NAMALWA (cell line): ENCODE measurements at regions not wholly inside any gene's neighbourhood (a gene's known extent, or its start where the extent isn't known, plus 50 kb on each side); places are given as distances from the start of the nearest gene placed in this dataset.
A peak's percentile ranks its signal among the peaks of the same experiment; 100 is the strongest.
"Not testable (repeated sequence)": the region's sequence is repeated elsewhere in the genome, so short reads cannot be mapped to it uniquely, and the experiment has no call there.

Source experiments
- DNase-seq: peaks from one replicate; pipeline ENCODE4 v3.0.0-alpha.2; 2015; ENCODE audit warnings: low spot score

- DNase-seq, result no peak
These were observed 432.5 kb downstream of the HS3ST3B1 start for GRCh38 chr17:14733376-14733775.

GRCh38 chr17:14732211-14732610 is 431.3 kb downstream of the HS3ST3B1 start:
- DNase-seq, result no peak

DNA sequence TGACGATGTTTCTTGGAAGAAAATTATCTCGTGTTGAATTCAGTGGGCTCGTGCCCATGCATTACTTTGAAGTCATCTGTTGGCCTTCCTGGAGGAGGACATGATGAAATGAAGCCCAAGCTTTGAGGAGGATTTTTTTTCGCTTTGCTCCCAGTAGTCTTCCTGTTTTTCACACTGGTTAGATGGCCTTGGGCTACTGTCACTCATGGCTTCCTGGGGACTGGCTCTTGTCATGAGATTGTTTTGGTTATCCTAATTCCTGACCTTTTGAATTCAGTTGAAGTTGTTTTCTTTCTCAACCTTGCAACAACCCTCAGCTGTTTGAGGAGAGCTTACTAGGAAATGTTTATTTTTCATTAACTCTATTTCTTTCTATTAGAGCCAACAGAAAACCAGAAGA is 430.7 kb downstream of the HS3ST3B1 start:
- no peak for DNase-seq

DNA sequence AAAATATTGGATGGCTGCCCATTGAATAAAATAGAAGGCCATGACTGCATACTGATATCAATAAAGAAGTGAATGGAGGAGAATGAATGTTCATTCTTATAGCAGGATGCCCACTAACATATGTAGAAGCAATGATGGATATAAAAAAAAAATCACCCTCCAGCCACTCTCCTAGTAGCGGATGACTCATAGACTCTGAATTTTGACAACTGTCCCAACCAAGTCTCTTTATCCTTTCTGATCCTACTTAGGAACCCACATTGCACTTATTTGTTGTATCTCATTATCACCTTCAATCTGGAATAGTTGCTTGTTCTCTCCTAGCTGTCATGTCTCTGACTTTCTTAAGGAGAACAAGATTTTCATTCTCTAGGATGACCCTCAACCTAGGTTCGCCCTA is 429.9 kb downstream of the HS3ST3B1 start:
- no peak for DNase-seq

- DNase-seq, result no peak
These were observed 424.8 kb downstream of the HS3ST3B1 start for GRCh38 chr17:14725729-14726128.

DNA sequence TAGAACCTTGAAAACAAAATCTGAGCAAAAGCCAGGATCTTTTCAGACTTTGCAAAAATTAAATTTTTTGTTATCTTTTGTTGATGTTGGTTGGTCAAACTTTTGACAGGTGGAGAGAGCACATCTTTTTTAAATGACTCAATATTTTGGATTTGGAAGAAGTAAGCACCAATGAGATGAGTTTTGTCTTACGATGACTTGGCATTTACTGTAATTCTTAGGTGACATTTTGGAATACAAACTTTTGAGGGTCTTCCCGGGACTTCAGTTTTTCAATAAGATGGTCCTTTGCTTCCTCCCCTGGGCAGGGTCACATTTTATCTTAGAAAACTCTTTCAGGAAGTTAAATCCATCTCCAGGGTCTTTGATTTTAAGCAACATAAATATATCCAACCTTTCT is 423.9 kb downstream of the HS3ST3B1 start:
- DNase-seq, result no peak

DNA sequence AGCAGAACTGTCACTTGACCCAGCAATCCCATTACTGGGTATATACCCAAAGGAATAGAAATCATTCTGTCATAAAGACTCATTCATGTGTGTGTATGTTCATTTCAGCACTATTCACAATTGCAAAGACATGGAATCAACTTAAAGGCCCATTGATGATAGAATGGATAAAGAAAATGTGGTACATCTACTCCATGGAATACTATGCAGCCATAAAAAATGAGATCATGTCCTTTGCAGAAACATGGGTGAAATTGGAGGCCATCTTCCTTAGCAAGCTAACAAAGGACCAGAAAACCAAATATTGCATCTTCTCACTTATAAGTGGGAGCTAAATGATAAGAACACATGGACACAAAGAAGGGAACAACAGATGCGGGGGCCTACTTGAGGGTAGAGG is 422.5 kb downstream of the HS3ST3B1 start:
- not testable (repeated sequence) for DNase-seq

GRCh38 chr17:14719942-14720341 is 419.1 kb downstream of the HS3ST3B1 start:
- DNase-seq, result no peak

- no peak for DNase-seq
These were observed 417.0 kb downstream of the HS3ST3B1 start for GRCh38 chr17:14717859-14718258.

DNA sequence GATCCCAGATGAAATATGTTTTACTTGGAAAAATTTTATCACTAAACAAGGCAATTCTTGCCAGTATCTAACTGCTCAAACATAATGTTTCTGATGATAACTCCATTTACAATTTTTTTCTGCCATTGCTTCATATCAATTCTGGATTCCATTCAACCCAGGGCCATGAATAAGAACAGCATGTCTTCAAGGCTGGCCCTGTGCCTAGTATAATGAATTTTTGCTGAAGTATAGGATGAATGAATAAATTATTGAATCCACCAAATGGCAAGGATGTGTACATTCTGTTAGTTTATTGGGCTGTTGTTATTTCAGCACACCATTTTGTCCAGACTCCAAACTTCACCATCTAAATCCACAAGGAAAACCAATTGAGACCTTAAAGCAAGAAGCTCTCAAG is 414.7 kb downstream of the HS3ST3B1 start:
- no peak for DNase-seq

DNA sequence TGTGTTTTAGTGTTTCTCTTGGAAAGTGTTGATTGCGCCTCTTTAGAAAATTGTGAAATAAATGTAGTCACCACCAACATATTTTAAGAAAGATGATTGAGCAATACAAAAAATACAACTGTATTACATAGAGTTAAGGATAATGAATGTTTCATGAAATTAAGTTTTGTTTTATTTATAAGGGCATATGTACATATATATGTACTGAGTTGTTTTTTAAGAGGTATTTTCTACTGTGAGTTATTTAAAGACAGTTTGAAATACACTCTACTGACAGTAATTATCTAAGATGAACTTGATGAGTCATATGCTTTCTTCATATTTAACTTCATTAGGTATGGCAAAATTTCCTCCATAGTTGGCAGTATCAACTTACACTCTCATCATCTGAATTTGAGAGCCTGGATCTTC is 411.7 kb downstream of the HS3ST3B1 start:
- no peak for DNase-seq

GRCh38 chr17:14704121-14704520 is 403.2 kb downstream of the HS3ST3B1 start:
- DNase-seq, result no peak

- DNase-seq, result no peak
These were observed 401.0 kb downstream of the HS3ST3B1 start for GRCh38 chr17:14701886-14702285.

DNA sequence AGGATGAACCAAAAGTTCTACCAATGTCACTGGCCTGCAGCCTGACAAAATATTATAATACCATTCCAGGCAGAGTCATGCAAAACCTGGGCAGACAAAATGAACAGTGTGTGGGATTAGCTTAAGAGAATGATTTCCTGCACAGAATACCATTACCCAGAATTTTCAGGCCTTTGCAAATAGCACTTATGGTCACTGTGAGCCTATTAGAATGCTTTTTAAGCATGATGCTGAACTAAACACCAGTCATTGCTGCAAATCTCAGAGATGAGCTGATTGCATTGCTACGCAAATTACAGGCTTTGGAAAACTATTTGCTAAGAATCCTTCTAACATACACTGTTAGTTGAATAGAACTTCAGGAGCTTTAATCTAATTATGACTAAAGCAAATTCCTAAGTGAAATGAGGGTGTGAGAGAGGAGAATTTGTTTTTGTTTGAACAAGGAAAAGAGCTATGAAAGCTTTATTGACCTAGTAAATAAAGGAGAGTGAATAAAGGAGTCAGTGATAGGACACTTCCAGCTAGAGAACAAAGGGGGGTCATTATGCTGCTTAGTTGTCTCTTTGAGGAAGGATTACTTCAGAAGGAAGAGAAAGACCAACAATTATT is 398.8 kb downstream of the HS3ST3B1 start:
- no peak for DNase-seq

- no peak for DNase-seq
These were observed 392.5 kb downstream of the HS3ST3B1 start for GRCh38 chr17:14693382-14693781.

GRCh38 chr17:14690704-14691103 is 389.8 kb downstream of the HS3ST3B1 start:
- no peak for DNase-seq

DNA sequence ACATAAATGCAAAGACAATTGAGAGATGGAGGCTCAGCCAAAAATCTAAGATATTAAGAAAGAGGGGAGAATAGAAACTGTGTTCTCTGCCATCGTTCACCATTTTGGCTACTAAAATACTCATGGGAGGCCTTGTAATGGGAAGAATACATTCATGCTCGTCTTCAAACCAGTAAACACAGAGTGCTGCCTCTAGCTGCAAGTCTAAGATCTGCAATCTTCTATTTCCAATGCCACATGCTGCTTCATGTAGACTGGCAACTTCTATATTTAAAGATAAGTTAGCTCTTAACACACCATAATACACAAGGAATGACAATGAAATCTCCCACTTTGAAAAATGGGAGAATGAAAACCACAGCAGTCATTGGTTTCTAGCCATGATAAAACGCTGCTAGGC is 387.3 kb downstream of the HS3ST3B1 start:
- peak; percentile 9 for DNase-seq

- DNase-seq, result no peak
These were observed 371.9 kb downstream of the HS3ST3B1 start for GRCh38 chr17:14672830-14673229.

DNA sequence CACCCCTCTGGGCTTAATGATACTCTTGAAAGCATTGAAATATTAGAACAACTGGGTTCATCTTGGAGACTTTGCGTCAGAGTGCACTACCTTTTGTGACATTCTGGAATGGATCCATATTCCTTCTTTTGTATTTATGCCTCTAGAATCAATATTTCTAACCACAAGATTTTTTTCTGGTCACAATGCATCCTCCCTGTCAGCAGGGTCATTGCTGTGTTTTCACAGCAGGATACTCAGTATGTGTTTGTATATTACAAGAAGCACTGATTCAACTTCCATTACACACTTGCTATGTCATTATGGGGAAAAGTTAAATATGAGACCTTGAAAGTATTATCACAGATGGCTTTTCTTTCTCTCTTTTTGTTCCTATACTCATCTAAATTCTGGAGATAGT is 370.0 kb downstream of the HS3ST3B1 start:
- DNase-seq, result no peak

DNA sequence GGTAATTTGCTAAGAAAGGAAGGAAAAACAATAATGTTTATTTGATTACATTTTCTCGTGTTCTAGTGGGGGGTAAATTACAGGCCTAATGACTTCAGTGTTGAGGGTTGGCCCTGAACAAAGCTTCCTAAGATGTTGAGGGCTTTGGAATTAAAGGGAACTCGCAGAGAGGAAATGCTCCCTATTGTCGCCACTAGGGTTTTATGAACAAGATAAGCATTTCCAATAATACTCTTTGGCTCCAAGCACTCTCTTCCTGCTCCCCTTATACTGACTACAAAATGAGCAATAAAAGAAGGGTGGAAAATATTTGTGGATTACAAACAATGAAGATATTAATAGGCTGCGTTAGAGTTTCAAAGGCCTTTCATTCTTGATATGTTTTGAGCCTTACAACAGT is 363.6 kb downstream of the HS3ST3B1 start:
- no peak for DNase-seq

GRCh38 chr17:14641117-14641516 is 340.2 kb downstream of the HS3ST3B1 start:
- DNase-seq, result no peak

- DNase-seq, result no peak
These were observed 336.4 kb downstream of the HS3ST3B1 start for GRCh38 chr17:14637260-14637659.

DNA sequence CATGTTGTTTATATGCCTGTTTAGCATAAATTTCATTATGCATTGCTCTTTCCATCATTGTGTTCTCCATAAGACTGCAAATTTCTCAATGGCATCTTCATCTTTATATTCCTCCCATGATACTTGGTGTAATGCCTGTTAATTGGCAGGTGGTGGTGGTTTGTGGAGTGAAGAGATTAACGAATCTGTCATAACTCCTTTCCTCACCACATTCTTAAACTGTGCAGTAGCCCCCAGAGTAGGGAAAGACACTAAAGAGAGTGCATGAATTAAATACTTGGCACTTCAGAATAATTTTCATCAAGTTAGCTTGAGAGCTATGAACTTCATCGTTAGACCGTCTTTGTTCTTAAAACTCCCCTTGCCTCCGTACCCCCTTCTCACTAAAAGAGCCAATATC is 329.7 kb downstream of the HS3ST3B1 start:
- DNase-seq, result no peak

DNA sequence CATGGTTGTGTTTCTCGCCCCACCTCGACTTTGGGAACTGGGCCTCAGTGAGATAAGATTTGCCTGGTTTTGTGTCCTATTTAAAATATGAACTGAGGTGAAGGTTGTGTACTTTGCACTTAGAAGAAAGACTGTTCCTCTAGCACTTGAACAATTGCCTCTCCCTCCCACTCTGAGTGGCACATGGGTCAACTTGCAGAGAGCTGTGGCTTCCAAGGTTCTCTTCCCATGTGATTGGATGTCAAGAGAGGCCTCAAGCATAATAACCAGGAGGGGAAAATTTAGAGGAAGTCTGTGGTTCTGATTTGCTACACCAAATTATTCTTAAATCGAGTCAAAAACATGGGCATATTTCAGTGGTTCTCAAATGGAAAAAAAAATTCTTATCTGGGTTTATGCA is 329.2 kb downstream of the HS3ST3B1 start:
- DNase-seq, result no peak

GRCh38 chr17:14622615-14623101 is 321.8 kb downstream of the HS3ST3B1 start:
- no peak for DNase-seq
